H1 (cell line): ENCODE measurements at regions not wholly inside any gene's neighbourhood (a gene's known extent, or its start where the extent isn't known, plus 50 kb on each side); places are given as distances from the start of the nearest gene placed in this dataset.

Source experiments
- GTF2F1 ChIP-seq: IDR thresholded peaks from 2 replicates; pipeline ENCODE4 v1.6.1; 2012; ENCODE audit warnings: low read depth, low read length, improper control_type of control experiment, borderline replicate concordance
- TF ChIP-seq, protein P1 (sequence below): fragments of 300-600 bp; sonication (generic); IDR thresholded peaks from 2 replicates; pipeline ENCODE4 v1.7.1; 2012; ENCODE audit warnings: low read length, moderate library complexity, mild to moderate bottlenecking, inconsistent platforms; ENCODE audit not compliant: insufficient replicate concordance

- TF ChIP-seq, protein P1, sequence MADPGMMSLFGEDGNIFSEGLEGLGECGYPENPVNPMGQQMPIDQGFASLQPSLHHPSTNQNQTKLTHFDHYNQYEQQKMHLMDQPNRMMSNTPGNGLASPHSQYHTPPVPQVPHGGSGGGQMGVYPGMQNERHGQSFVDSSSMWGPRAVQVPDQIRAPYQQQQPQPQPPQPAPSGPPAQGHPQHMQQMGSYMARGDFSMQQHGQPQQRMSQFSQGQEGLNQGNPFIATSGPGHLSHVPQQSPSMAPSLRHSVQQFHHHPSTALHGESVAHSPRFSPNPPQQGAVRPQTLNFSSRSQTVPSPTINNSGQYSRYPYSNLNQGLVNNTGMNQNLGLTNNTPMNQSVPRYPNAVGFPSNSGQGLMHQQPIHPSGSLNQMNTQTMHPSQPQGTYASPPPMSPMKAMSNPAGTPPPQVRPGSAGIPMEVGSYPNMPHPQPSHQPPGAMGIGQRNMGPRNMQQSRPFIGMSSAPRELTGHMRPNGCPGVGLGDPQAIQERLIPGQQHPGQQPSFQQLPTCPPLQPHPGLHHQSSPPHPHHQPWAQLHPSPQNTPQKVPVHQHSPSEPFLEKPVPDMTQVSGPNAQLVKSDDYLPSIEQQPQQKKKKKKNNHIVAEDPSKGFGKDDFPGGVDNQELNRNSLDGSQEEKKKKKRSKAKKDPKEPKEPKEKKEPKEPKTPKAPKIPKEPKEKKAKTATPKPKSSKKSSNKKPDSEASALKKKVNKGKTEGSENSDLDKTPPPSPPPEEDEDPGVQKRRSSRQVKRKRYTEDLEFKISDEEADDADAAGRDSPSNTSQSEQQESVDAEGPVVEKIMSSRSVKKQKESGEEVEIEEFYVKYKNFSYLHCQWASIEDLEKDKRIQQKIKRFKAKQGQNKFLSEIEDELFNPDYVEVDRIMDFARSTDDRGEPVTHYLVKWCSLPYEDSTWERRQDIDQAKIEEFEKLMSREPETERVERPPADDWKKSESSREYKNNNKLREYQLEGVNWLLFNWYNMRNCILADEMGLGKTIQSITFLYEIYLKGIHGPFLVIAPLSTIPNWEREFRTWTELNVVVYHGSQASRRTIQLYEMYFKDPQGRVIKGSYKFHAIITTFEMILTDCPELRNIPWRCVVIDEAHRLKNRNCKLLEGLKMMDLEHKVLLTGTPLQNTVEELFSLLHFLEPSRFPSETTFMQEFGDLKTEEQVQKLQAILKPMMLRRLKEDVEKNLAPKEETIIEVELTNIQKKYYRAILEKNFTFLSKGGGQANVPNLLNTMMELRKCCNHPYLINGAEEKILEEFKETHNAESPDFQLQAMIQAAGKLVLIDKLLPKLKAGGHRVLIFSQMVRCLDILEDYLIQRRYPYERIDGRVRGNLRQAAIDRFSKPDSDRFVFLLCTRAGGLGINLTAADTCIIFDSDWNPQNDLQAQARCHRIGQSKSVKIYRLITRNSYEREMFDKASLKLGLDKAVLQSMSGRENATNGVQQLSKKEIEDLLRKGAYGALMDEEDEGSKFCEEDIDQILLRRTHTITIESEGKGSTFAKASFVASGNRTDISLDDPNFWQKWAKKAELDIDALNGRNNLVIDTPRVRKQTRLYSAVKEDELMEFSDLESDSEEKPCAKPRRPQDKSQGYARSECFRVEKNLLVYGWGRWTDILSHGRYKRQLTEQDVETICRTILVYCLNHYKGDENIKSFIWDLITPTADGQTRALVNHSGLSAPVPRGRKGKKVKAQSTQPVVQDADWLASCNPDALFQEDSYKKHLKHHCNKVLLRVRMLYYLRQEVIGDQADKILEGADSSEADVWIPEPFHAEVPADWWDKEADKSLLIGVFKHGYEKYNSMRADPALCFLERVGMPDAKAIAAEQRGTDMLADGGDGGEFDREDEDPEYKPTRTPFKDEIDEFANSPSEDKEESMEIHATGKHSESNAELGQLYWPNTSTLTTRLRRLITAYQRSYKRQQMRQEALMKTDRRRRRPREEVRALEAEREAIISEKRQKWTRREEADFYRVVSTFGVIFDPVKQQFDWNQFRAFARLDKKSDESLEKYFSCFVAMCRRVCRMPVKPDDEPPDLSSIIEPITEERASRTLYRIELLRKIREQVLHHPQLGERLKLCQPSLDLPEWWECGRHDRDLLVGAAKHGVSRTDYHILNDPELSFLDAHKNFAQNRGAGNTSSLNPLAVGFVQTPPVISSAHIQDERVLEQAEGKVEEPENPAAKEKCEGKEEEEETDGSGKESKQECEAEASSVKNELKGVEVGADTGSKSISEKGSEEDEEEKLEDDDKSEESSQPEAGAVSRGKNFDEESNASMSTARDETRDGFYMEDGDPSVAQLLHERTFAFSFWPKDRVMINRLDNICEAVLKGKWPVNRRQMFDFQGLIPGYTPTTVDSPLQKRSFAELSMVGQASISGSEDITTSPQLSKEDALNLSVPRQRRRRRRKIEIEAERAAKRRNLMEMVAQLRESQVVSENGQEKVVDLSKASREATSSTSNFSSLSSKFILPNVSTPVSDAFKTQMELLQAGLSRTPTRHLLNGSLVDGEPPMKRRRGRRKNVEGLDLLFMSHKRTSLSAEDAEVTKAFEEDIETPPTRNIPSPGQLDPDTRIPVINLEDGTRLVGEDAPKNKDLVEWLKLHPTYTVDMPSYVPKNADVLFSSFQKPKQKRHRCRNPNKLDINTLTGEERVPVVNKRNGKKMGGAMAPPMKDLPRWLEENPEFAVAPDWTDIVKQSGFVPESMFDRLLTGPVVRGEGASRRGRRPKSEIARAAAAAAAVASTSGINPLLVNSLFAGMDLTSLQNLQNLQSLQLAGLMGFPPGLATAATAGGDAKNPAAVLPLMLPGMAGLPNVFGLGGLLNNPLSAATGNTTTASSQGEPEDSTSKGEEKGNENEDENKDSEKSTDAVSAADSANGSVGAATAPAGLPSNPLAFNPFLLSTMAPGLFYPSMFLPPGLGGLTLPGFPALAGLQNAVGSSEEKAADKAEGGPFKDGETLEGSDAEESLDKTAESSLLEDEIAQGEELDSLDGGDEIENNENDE, result no peak
- no peak for TF ChIP-seq GTF2F1
These were observed 226.1 kb upstream of the GJE1 start (continued) for GRCh38 chr6:141906569-141907080.
